GM21723 (cell line): ENCODE measurements at regions not wholly inside any gene's neighbourhood (a gene's known extent, or its start where the extent isn't known, plus 50 kb on each side); places are given as distances from the start of the nearest gene placed in this dataset.

Source experiments
- ATAC-seq: cut with Tn5 transposase; IDR thresholded peaks from one replicate; pipeline ENCODE4 v1.9.1; 2021; ENCODE audit warnings: mild to moderate bottlenecking, moderate library complexity; ENCODE audit not compliant: unreplicated experiment

GRCh38 chrX:8870411-8870810, 69.2 kb upstream of the FAM9A start:
- no peak for ATAC-seq

GRCh38 chrX:8869812-8870211, 68.6 kb upstream of the FAM9A start:
- no peak for ATAC-seq

GRCh38 chrX:8868906-8869305, 67.7 kb upstream of the FAM9A start:
- no peak for ATAC-seq

- ATAC-seq, result no peak
These were observed 67.0 kb upstream of the FAM9A start for GRCh38 chrX:8868070-8868773.

DNA sequence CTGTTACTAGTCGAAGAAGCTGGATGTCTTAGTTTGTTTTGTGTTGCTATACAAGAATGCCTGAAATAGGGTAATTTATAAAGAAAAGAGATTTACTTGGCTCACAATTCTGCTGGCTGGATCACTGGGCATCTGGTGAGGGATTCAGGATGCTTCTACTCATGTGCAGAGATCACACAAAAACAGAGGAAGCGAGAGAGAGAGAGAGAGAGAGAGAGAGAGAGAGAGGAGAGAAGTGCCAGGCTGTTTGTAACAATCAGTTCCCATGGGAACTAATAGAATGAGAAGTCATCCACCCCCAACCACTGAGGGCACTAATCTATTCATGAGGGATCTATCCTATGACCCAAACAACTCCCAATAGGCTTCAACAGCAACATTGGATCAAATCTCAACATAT, 66.2 kb upstream of the FAM9A start:
- no peak for ATAC-seq

GRCh38 chrX:8864161-8864560, 63.0 kb upstream of the FAM9A start:
- ATAC-seq, result no peak

DNA sequence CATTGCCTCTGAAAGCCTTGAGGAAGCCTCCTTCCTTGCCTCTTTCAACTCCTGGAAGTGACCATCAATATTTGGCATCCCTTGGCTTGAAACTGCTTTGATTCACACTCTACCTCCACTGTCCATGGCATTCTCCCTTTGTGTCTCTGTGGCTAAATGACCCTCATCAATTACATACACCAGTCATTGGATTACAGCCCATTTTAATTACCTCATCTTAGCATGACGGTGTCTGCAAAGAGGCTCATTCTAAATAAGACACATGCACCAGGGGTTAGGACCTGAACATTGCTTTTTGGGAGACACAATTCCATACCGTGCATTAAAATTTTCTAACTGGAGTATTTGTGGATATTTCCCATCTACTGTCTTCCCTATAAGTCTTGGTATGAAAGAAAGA, 60.7 kb upstream of the FAM9A start:
- no peak for ATAC-seq

DNA sequence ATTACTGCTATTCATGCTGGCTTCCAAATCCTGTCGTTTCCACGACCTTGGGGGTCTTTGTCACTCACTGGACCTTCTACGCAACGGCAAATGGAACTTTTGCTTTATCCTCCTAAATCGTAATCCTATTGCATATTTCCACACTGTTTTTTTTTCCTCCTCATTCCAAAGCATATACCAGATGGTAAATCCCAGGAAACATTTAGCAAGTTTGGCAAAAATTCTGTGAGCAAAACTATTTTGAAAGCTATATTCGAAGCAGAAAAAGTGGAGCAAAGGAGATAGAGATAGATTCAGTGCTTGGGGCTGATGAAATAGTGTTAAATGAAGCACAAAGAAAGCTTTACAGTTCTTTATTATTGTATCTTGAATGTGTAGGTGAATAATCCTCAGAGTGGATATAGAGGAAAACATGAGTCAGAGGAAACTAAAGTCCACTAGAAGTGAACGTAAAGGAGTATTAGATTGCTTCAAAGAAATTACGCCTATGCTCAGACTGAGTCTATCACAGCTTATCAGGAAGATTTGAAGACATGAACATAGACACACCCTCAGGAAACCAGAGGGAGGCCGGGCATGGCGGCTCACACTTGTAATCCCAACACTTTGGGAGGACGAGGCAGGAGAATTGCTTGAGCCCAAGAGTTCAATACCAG, 50.2 kb upstream of the FAM9A start:
- ATAC-seq, result no peak
